COR-L47 (cell line): ENCODE measurements at regions not wholly inside any gene's neighbourhood (a gene's known extent, or its start where the extent isn't known, plus 50 kb on each side); places are given as distances from the start of the nearest gene placed in this dataset.
"Not testable (repeated sequence)": the region's sequence is repeated elsewhere in the genome, so short reads cannot be mapped to it uniquely, and the experiment has no call there.

Experiments
- DNase-seq: peaks from one replicate; lab custom pipeline; 2025; lab: John Stamatoyannopoulos, UW

- DNase-seq, result not testable (repeated sequence)
Measured at GRCh38 chr2:37722971-37723370, 51.5 kb upstream of the CDC42EP3 start.

GRCh38 chr2:37730037-37730818 lies 58.8 kb upstream of the CDC42EP3 start:
- DNase-seq, result no peak

- DNase-seq, result not testable (repeated sequence)
Measured at GRCh38 chr2:37732412-37732811, 61.0 kb upstream of the CDC42EP3 start.

GRCh38 chr2:37733251-37733650 lies 61.8 kb upstream of the CDC42EP3 start:
- DNase-seq, result no peak

- DNase-seq, result not testable (repeated sequence)
Measured at GRCh38 chr2:37733955-37734354, 62.5 kb upstream of the CDC42EP3 start.

GRCh38 chr2:37734891-37735523 lies 63.6 kb upstream of the CDC42EP3 start:
- DNase-seq, result not testable (repeated sequence)

GRCh38 chr2:37735524-37735910 lies 64.1 kb upstream of the CDC42EP3 start:
- DNase-seq, result not testable (repeated sequence)

- DNase-seq, result no peak
Measured at GRCh38 chr2:37737507-37737906, 66.1 kb upstream of the CDC42EP3 start.

- DNase-seq, result no peak
Measured at GRCh38 chr2:37738266-37738885, 66.9 kb upstream of the CDC42EP3 start.

- DNase-seq, result no peak
Measured at GRCh38 chr2:37739153-37739552, 67.7 kb upstream of the CDC42EP3 start.

GRCh38 chr2:37740164-37740739 lies 68.8 kb upstream of the CDC42EP3 start:
- no peak for DNase-seq

GRCh38 chr2:37742286-37742685 lies 70.8 kb upstream of the CDC42EP3 start:
- DNase-seq, result no peak

GRCh38 chr2:37744010-37744409 lies 72.6 kb upstream of the CDC42EP3 start:
- DNase-seq, result no peak

GRCh38 chr2:37744961-37745360 lies 73.5 kb upstream of the CDC42EP3 start:
- not testable (repeated sequence) for DNase-seq

- not testable (repeated sequence) for DNase-seq
Measured at GRCh38 chr2:37746011-37746410, 74.6 kb upstream of the CDC42EP3 start.

GRCh38 chr2:37746883-37747282 lies 75.4 kb upstream of the CDC42EP3 start:
- DNase-seq, result no peak

- no peak for DNase-seq
Measured at GRCh38 chr2:37748541-37748940, 77.1 kb upstream of the CDC42EP3 start.

GRCh38 chr2:37750286-37750685 lies 78.8 kb upstream of the CDC42EP3 start:
- not testable (repeated sequence) for DNase-seq

GRCh38 chr2:37752766-37753165 lies 81.3 kb upstream of the CDC42EP3 start:
- no peak for DNase-seq

- DNase-seq, result no peak
Measured at GRCh38 chr2:37753758-37754157, 82.3 kb upstream of the CDC42EP3 start.

GRCh38 chr2:37755961-37756559 lies 84.6 kb upstream of the CDC42EP3 start:
- DNase-seq, result not testable (repeated sequence)

- not testable (repeated sequence) for DNase-seq
Measured at GRCh38 chr2:37757456-37757855, 86.0 kb upstream of the CDC42EP3 start.
